GM23338 (cell line): ENCODE measurements at regions not wholly inside any gene's neighbourhood (a gene's known extent, or its start where the extent isn't known, plus 50 kb on each side); places are given as distances from the start of the nearest gene placed in this dataset.

Experiments
- ATAC-seq: fragments of 200-7000 bp; cut with Tn5 transposase; 3 replicates; pipeline ENCODE4 v1.9.1; 2020
- DNase-seq: peaks from one replicate; pipeline ENCODE4 v3.0.0-alpha.2; 2015; ENCODE audit warnings: low spot score
- H2AFZ ChIP-seq: fragments of 200-600 bp; sonication (generic); 2 replicates; pipeline ENCODE4 v1.8.0; 2016; ENCODE audit warnings: antibody characterized with exemption, mild to moderate bottlenecking, moderate library complexity
- H3F3A ChIP-seq: fragments of 200-600 bp; sonication (generic); replicated peaks from 2 replicates; pipeline ENCODE4 v1.8.0; 2017; ENCODE audit warnings: antibody characterized with exemption, mixed run types, low read depth
- H3K27ac ChIP-seq: fragments of 200-600 bp; sonication (generic); 2 replicates; pipeline ENCODE4 v1.6.1; 2016; ENCODE audit warnings: low read depth
- H3K27me3 ChIP-seq: fragments of 200-600 bp; sonication (generic); 2 replicates; pipeline ENCODE4 v1.8.0; 2016; ENCODE audit warnings: mild to moderate bottlenecking, mixed run types, moderate library complexity; ENCODE audit not compliant: insufficient read depth
- H3K36me3 ChIP-seq: fragments of 200-600 bp; sonication (generic); 2 replicates; pipeline ENCODE4 v1.8.0; 2016; ENCODE audit warnings: mild to moderate bottlenecking; ENCODE audit not compliant: insufficient read depth
- H3K4me1 ChIP-seq: fragments of 200-600 bp; sonication (generic); 2 replicates; pipeline ENCODE4 v1.8.0; 2016; ENCODE audit warnings: mild to moderate bottlenecking, moderate library complexity; ENCODE audit not compliant: insufficient read depth
- H3K4me2 ChIP-seq: fragments of 200-600 bp; sonication (generic); 2 replicates; pipeline ENCODE4 v1.7.1; 2017; ENCODE audit warnings: mixed run types
- H3K4me3 ChIP-seq: fragments of 200-600 bp; sonication (generic); 2 replicates; pipeline ENCODE4 v1.6.1; 2016; ENCODE audit warnings: mixed run types
- H3K79me2 ChIP-seq: fragments of 200-600 bp; sonication (generic); replicated peaks from 2 replicates; pipeline ENCODE4 v1.8.0; 2017; ENCODE audit warnings: mild to moderate bottlenecking; ENCODE audit not compliant: insufficient read depth
- H3K9me2 ChIP-seq: fragments of 200-600 bp; sonication (generic); 2 replicates; pipeline ENCODE4 v1.8.0; 2017; ENCODE audit not compliant: insufficient read depth
- H4K20me1 ChIP-seq: fragments of 200-600 bp; sonication (generic); replicated peaks from 2 replicates; pipeline ENCODE4 v1.8.0; 2017; ENCODE audit warnings: mild to moderate bottlenecking; ENCODE audit not compliant: insufficient read depth
- H3K27ac Mint-ChIP-seq: 2 replicates; pipeline ENCODE4 v1.8.0; 2020; ENCODE audit warnings: inconsistent platforms, mild to moderate bottlenecking, moderate library complexity, mixed read lengths
- H3K27me3 Mint-ChIP-seq: 3 replicates; pipeline ENCODE4 v1.8.0; 2022; ENCODE audit warnings: low read depth, mild to moderate bottlenecking, moderate library complexity, mixed read lengths, inconsistent platforms; ENCODE audit not compliant: insufficient read depth, poor library complexity
- H3K36me3 Mint-ChIP-seq: 3 replicates; pipeline ENCODE4 v1.8.0; 2021; ENCODE audit warnings: low read depth, mild to moderate bottlenecking, inconsistent platforms, moderate library complexity, mixed read lengths
- H3K4me1 Mint-ChIP-seq: 3 replicates; pipeline ENCODE4 v1.8.0; 2020; ENCODE audit warnings: mild to moderate bottlenecking, inconsistent platforms, mixed read lengths
- H3K4me3 Mint-ChIP-seq: 3 replicates; pipeline ENCODE4 v1.8.0; 2021; ENCODE audit warnings: moderate library complexity, mild to moderate bottlenecking, inconsistent platforms, mixed read lengths
- H3K9me3 Mint-ChIP-seq: 3 replicates; pipeline ENCODE4 v1.8.0; 2020; ENCODE audit warnings: moderate library complexity, mild to moderate bottlenecking, inconsistent platforms, mixed read lengths
- CREB1 ChIP-seq: fragments of 250-450 bp; sonication (Bioruptor Pico); IDR thresholded peaks from 2 replicates; pipeline ENCODE4 v1.5.0; 2020; ENCODE audit warnings: low read depth, mild to moderate bottlenecking, moderate library complexity
- CTCF ChIP-seq, 2 experiments: fragments of 200-600 bp in 1 of 2; sonication (generic) in 1 of 2; conservative IDR thresholded peaks; 2 replicates each; pipeline versions ENCODE4 v1.5.1 to v1.6.1; 2016 to 2017; ENCODE audit warnings: antibody characterized with exemption in 2 of 2, low read depth in 2 of 2, mild to moderate bottlenecking in 2 of 2, moderate library complexity in 1 of 2
- ETS1 ChIP-seq: IDR thresholded peaks from 2 replicates; pipeline ENCODE4 v1.6.1; 2016; ENCODE audit warnings: antibody characterized with exemption
- EZH2 ChIP-seq: fragments of 200-600 bp; sonication (generic); IDR thresholded peaks from one replicate; pipeline ENCODE4 v1.8.0; 2017; ENCODE audit warnings: antibody characterized with exemption, mild to moderate bottlenecking, low read depth; ENCODE audit not compliant: unreplicated experiment
- EZH2phosphoT487 ChIP-seq: fragments of 200-600 bp; sonication (generic); IDR thresholded peaks from one replicate; pipeline ENCODE4 v1.8.1; 2018; ENCODE audit warnings: antibody characterized with exemption; ENCODE audit not compliant: unreplicated experiment
- JUNB ChIP-seq: IDR thresholded peaks from one replicate; pipeline ENCODE4 v1.6.1; 2016; ENCODE audit warnings: antibody characterized with exemption; ENCODE audit not compliant: unreplicated experiment
- NANOG ChIP-seq: IDR thresholded peaks from 2 replicates; pipeline ENCODE4 v1.6.1; 2016; ENCODE audit warnings: antibody characterized with exemption, borderline replicate concordance
- POLR2AphosphoS5 ChIP-seq: IDR thresholded peaks from 2 replicates; pipeline ENCODE4 v1.6.1; 2016; ENCODE audit warnings: antibody characterized with exemption, low read depth
- REST ChIP-seq: IDR thresholded peaks from one replicate; pipeline ENCODE4 v1.6.1; 2018; ENCODE audit warnings: antibody characterized with exemption; ENCODE audit not compliant: unreplicated experiment
- STAT1 ChIP-seq: IDR thresholded peaks from one replicate; pipeline ENCODE4 v1.6.1; 2016; ENCODE audit warnings: antibody characterized with exemption; ENCODE audit not compliant: unreplicated experiment
- ZNF114 ChIP-seq: fragments of 250-450 bp; sonication (Bioruptor Pico); IDR thresholded peaks from 2 replicates; pipeline ENCODE4 v1.5.0; 2020; ENCODE audit warnings: mild to moderate bottlenecking, moderate library complexity
- ZNF331 ChIP-seq: fragments of 250-450 bp; sonication (Bioruptor Pico); IDR thresholded peaks from 2 replicates; pipeline ENCODE4 v1.5.0; 2020; ENCODE audit warnings: low read depth, mild to moderate bottlenecking, moderate library complexity
- ZNF462 ChIP-seq: fragments of 250-450 bp; sonication (Bioruptor Pico); IDR thresholded peaks from 2 replicates; pipeline ENCODE4 v1.5.0; 2020; ENCODE audit warnings: mild to moderate bottlenecking, moderate library complexity

- Histone ChIP-seq H3K4me2 (no peak overlapping the region), H3K9me2 (no peaks in the 10 kb centered on the region), H3K36me3 (no peaks in the 10 kb centered on the region), H3K79me2 (no peaks in the 10 kb centered on the region), H3K4me3 (no peak overlapping the region), H4K20me1 (no peaks in the 10 kb centered on the region), H2AFZ (no peak overlapping the region), H3K27me3 (peaks cover 50% of the 10 kb centered on the region), H3F3A (0 out of 2 replicates have a peak, but pooled peaks cover 2% of the 10 kb centered on the region), H3K27ac (no peak overlapping the region), H3K4me1 (peaks cover 17% of the 10 kb centered on the region)
- peaks cover 35% of the 10 kb centered on the region for H3K27me3 Mint-ChIP-seq
- H3K36me3 Mint-ChIP-seq, result no peaks in the 10 kb centered on the region
- peaks cover 4% of the 10 kb centered on the region; the same call in 2 of the 3 replicates for H3K4me1 Mint-ChIP-seq
- TF ChIP-seq ZNF331 (CRISPR knock-in tag) (no peak), STAT1 (no peak), CREB1 (no peak), EZH2phosphoT487 (no peak), POLR2AphosphoS5 (no peak), REST (no peak), ZNF462 (CRISPR knock-in tag) (no peak), ZNF114 (CRISPR knock-in tag) (no peak), EZH2 (no peak), ETS1 (no peak), CTCF (conservative IDR thresholded peaks at IDR 0.05; ENCODE audit: low read depth in 2 of 2) (no peak), NANOG (no peak), JUNB (no peak)
- DNase-seq (no peak), ATAC-seq (no peak)
- peaks cover 5% of the 10 kb centered on the region; the same call in 2 of the 3 replicates for H3K9me3 Mint-ChIP-seq
- H3K4me3 Mint-ChIP-seq, result no peak overlapping the region
- no peak overlapping the region for H3K27ac Mint-ChIP-seq
Measured at GRCh38 chr20:63098195-63098810, 91.5 kb upstream of the BHLHE23 start.
